Uterus (tissue), 3 donors: ENCODE measurements at regions not wholly inside any gene's neighbourhood (a gene's known extent, or its start where the extent isn't known, plus 50 kb on each side); places are given as distances from the start of the nearest gene placed in this dataset.

ENCODE experiments used
- DNase-seq, 2 donors: peaks; one replicate each; pipeline ENCODE4 v3.0.0-alpha.2; 2019 to 2020
- H3K27ac ChIP-seq, 2 donors: fragments of 200-600 bp; sonication (generic); 1 replicate in 1 of 2; 2 replicates in 1 of 2; pipeline ENCODE4 v1.5.1; 2016 to 2018
- H3K27me3 ChIP-seq, 2 donors: fragments of 200-600 bp; sonication (generic); one replicate each; pipeline ENCODE4 v1.5.1; 2018 to 2019; ENCODE audit warnings: control low read depth in 1 of 2
- H3K36me3 ChIP-seq, 2 donors: fragments of 200-600 bp; sonication (generic); one replicate each; pipeline ENCODE4 v1.5.1; 2019; ENCODE audit warnings: control low read depth in 1 of 2
- H3K4me1 ChIP-seq, 2 donors: fragments of 200-600 bp; sonication (generic); one replicate each; pipeline ENCODE4 v1.5.1; 2018 to 2019; ENCODE audit warnings: control low read depth in 1 of 2
- H3K4me3 ChIP-seq, 2 donors: fragments of 200-600 bp; sonication (generic); 1 replicate in 1 of 2; 2 replicates in 1 of 2; pipeline ENCODE4 v1.5.1; 2018 to 2019; ENCODE audit warnings: mild to moderate bottlenecking in 1 of 2
- H3K9me3 ChIP-seq, 2 donors: fragments of 200-600 bp; sonication (generic); one replicate each; pipeline ENCODE4 v1.5.1; 2019; ENCODE audit warnings: control low read depth in 1 of 2
- POLR2A ChIP-seq, 2 donors: fragments of 450-650 bp; IDR thresholded peaks; one replicate each; pipeline ENCODE4 v1.6.1; 2016; ENCODE audit warnings: antibody characterized with exemption in 2 of 2, mild to moderate bottlenecking in 1 of 2, moderate library complexity in 1 of 2
- intact Hi-C: fragments of 100-400 bp; cut with DNase I; formaldehyde crosslinking; loops from one replicate; pipeline ENCODE4 v1.15.1; 2023; ENCODE audit warnings: low total_unique reads
- TF ChIP-seq, protein P1 (sequence below), 4 experiments: fragments of 200-600 bp in 2 of 4; fragments of 450-650 bp in 2 of 4; sonication (generic) in 2 of 4; IDR thresholded peaks; one replicate each; pipeline ENCODE4 v1.5.1; 2016 to 2019; ENCODE audit warnings: antibody characterized with exemption in 4 of 4, mild to moderate bottlenecking in 2 of 4, moderate library complexity in 1 of 4
- donor health status: DM: yes; HTN: yes; CAD: no.

GRCh38 chr5:89441965-89442364 is 559.0 kb upstream of the MEF2C start:
- no peak overlapping the region for H3K27ac ChIP-seq
- no peaks in the 10 kb centered on the region for H3K27me3 ChIP-seq
- no peaks in the 10 kb centered on the region for H3K36me3 ChIP-seq
- TF ChIP-seq POLR2A (IDR thresholded peaks at IDR 0.05), result no peak
- TF ChIP-seq, protein P1, sequence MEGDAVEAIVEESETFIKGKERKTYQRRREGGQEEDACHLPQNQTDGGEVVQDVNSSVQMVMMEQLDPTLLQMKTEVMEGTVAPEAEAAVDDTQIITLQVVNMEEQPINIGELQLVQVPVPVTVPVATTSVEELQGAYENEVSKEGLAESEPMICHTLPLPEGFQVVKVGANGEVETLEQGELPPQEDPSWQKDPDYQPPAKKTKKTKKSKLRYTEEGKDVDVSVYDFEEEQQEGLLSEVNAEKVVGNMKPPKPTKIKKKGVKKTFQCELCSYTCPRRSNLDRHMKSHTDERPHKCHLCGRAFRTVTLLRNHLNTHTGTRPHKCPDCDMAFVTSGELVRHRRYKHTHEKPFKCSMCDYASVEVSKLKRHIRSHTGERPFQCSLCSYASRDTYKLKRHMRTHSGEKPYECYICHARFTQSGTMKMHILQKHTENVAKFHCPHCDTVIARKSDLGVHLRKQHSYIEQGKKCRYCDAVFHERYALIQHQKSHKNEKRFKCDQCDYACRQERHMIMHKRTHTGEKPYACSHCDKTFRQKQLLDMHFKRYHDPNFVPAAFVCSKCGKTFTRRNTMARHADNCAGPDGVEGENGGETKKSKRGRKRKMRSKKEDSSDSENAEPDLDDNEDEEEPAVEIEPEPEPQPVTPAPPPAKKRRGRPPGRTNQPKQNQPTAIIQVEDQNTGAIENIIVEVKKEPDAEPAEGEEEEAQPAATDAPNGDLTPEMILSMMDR (IDR thresholded peaks at IDR 0.05), result no peak
- H3K4me3 ChIP-seq, result no peak overlapping the region
- no peaks in the 10 kb centered on the region for H3K9me3 ChIP-seq
- no peak for DNase-seq
- intact Hi-C loops, result no loop called here
- no peaks in the 10 kb centered on the region for H3K4me1 ChIP-seq

DNA sequence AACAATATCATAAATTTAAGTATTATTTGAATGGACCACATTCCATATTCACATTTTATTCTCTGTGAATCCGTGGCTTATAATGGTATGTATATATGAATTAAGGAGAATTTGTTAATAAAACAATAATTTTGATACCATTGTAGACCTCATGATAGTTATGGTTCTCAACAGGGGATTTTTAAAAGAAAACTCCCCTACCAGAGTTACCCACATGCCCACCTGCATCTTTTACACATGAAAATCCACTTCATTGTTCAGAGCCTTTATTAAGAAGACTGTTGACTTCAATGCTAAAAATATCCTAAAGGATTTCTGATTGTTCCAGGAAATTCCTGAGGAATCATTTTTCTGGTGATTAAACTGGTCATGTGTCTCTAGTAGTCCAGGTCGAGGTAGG is 557.7 kb upstream of the MEF2C start:
- Histone ChIP-seq H3K27ac (no peak overlapping the region), H3K27me3 (no peaks in the 10 kb centered on the region), H3K4me1 (no peaks in the 10 kb centered on the region)

DNA sequence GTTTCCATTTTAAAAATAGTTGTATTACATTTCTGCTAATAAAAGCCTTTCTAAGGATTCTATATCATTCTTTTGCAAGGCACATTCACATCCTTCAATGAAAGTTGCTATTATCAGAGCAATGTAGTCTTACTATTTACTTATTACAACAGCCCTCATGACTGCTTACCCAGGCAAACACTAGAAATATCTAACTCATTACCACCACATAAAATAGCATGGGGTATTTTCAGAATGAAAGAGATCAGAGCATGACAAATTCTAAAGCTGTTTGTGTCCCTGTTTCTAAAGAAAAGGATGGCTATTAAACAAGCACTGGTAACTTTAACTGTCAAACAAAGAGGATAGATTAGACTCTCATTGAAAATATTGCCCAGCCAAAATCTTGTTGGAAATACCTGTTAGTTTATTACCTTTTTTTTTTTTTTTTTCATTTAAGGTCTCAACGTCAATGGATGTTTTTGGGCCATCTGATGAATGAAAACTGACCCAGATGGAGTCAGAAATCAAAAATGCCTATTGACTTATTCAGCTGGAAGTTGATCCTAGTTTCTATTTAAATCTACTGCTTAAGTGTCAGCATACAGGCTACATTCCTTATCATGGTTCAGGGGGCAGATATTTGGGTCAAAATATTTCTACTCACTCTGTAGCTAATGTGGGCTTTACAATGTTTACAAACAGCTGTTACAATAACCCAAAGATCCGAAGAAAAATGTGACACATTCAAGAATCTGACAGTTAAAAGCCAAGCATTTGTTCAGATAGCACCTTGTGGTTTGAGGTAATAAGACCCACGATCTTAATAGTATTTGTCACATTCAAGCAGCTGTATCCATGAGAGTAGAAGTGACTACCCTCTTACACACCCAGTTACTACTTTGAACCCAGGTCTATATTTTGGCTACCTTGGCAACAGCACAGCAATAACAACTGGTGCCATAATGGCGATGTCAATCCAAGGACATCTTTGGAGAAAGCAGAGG is 554.8 kb upstream of the MEF2C start:
- intact Hi-C loops, result no loop called here
- Histone ChIP-seq H3K36me3 (no peaks in the 10 kb centered on the region), H3K27ac (no peak overlapping the region), H3K27me3 (no peaks in the 10 kb centered on the region), H3K9me3 (no peaks in the 10 kb centered on the region), H3K4me1 (no peaks in the 10 kb centered on the region), H3K4me3 (no peak overlapping the region)
- DNase-seq, result no peak
- no peak for TF ChIP-seq POLR2A (IDR thresholded peaks at IDR 0.05)
- TF ChIP-seq, protein P1 (IDR thresholded peaks at IDR 0.05), result no peak

More for the DNA sequence above, 557.7 kb upstream of the MEF2C start:
- Histone ChIP-seq H3K36me3 (no peaks in the 10 kb centered on the region), H3K4me3 (no peak overlapping the region), H3K9me3 (no peaks in the 10 kb centered on the region)
- intact Hi-C loops, result no loop called here
- no peak for TF ChIP-seq POLR2A (IDR thresholded peaks at IDR 0.05)
- TF ChIP-seq, protein P1 (IDR thresholded peaks at IDR 0.05), result no peak
- no peak for DNase-seq

- H3K4me1 ChIP-seq, result no peaks in the 10 kb centered on the region
- no peak overlapping the region for H3K4me3 ChIP-seq
- H3K36me3 ChIP-seq, result no peaks in the 10 kb centered on the region
- no peak for DNase-seq
- no peak for TF ChIP-seq POLR2A (IDR thresholded peaks at IDR 0.05)
- TF ChIP-seq, protein P1 (IDR thresholded peaks at IDR 0.05), result no peak
- H3K27ac ChIP-seq, result no peak overlapping the region
- H3K27me3 ChIP-seq, result no peaks in the 10 kb centered on the region
- no peaks in the 10 kb centered on the region for H3K9me3 ChIP-seq
- intact Hi-C loops, result no loop called here
Measured at GRCh38 chr5:89436464-89436863, 553.5 kb upstream of the MEF2C start.

GRCh38 chr5:89435347-89435746 is 552.4 kb upstream of the MEF2C start:
- Histone ChIP-seq H3K4me1 (no peaks in the 10 kb centered on the region), H3K27me3 (no peaks in the 10 kb centered on the region), H3K36me3 (no peaks in the 10 kb centered on the region), H3K27ac (no peak overlapping the region), H3K4me3 (no peak overlapping the region), H3K9me3 (no peaks in the 10 kb centered on the region)
- DNase-seq, result no peak
- intact Hi-C loops, result no loop called here
- no peak for TF ChIP-seq POLR2A (IDR thresholded peaks at IDR 0.05)
- TF ChIP-seq, protein P1 (IDR thresholded peaks at IDR 0.05), result no peak
